ENCODE measurements at regions not wholly inside any gene's neighbourhood (a gene's known extent, or its start where the extent isn't known, plus 50 kb on each side); places are given as distances from the start of the nearest gene placed in this dataset.

DNA sequence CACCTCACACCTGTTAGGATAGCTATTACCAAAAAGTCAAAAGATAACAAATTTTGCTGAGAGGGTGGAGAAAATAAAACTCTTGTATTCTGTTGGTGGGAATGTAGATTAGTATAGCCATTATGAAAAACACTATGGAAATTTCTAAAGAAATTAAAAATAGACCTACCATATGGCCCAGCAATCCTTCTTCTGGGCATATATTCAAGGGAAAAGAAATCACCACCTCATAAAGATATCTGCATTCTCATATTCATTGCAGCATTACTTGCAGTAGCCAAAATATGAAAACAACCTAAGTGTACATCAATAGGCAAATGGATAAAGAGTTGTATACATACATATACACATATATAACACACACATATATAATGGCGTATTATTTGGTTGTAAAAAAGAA, 791.6 kb upstream of the RGS18 start (continued):
- TF ChIP-seq, protein P1, sequence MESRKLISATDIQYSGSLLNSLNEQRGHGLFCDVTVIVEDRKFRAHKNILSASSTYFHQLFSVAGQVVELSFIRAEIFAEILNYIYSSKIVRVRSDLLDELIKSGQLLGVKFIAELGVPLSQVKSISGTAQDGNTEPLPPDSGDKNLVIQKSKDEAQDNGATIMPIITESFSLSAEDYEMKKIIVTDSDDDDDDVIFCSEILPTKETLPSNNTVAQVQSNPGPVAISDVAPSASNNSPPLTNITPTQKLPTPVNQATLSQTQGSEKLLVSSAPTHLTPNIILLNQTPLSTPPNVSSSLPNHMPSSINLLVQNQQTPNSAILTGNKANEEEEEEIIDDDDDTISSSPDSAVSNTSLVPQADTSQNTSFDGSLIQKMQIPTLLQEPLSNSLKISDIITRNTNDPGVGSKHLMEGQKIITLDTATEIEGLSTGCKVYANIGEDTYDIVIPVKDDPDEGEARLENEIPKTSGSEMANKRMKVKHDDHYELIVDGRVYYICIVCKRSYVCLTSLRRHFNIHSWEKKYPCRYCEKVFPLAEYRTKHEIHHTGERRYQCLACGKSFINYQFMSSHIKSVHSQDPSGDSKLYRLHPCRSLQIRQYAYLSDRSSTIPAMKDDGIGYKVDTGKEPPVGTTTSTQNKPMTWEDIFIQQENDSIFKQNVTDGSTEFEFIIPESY (IDR thresholded peaks at IDR 0.05) = no peak
- TF ChIP-seq SRF (IDR thresholded peaks at IDR 0.05; ENCODE audit: low read depth in 2 of 2, low read length in 2 of 2) (no peak), EGR1 (IDR thresholded peaks at IDR 0.05; ENCODE audit: borderline replicate concordance in 1 of 2, low read depth in 2 of 2, low read length in 2 of 2) (no peak), RUNX3 (IDR thresholded peaks at IDR 0.05; ENCODE audit: low read length) (no peak), CREB1 (IDR thresholded peaks at IDR 0.05; ENCODE audit: low read depth) (no peak), RAD21 (IDR thresholded peaks at IDR 0.05; ENCODE audit: insufficient read depth, low read depth, low read length) (no peak)
- TF ChIP-seq, protein P2, sequence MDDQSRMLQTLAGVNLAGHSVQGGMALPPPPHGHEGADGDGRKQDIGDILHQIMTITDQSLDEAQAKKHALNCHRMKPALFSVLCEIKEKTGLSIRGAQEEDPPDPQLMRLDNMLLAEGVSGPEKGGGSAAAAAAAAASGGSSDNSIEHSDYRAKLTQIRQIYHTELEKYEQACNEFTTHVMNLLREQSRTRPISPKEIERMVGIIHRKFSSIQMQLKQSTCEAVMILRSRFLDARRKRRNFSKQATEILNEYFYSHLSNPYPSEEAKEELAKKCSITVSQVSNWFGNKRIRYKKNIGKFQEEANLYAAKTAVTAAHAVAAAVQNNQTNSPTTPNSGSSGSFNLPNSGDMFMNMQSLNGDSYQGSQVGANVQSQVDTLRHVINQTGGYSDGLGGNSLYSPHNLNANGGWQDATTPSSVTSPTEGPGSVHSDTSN (IDR thresholded peaks at IDR 0.05; ENCODE audit: insufficient replicate concordance, low read depth, low read length) = no peak

GRCh38 chr1:191368891-191369654, 789.2 kb upstream of the RGS18 start:
- no peak for DNase-seq (ENCODE audit: low read depth, low spot score)
- in situ Hi-C loops (cut with MboI) = no loop called here
- no peak for TF ChIP-seq MYC (IDR thresholded peaks at IDR 0.05; ENCODE audit: insufficient read depth, insufficient read length, insufficient replicate concordance, low read length, severe bottlenecking)
- TF ChIP-seq ESRRA (IDR thresholded peaks at IDR 0.05; ENCODE audit: low read length) = no peak
- TF ChIP-seq, protein P3, sequence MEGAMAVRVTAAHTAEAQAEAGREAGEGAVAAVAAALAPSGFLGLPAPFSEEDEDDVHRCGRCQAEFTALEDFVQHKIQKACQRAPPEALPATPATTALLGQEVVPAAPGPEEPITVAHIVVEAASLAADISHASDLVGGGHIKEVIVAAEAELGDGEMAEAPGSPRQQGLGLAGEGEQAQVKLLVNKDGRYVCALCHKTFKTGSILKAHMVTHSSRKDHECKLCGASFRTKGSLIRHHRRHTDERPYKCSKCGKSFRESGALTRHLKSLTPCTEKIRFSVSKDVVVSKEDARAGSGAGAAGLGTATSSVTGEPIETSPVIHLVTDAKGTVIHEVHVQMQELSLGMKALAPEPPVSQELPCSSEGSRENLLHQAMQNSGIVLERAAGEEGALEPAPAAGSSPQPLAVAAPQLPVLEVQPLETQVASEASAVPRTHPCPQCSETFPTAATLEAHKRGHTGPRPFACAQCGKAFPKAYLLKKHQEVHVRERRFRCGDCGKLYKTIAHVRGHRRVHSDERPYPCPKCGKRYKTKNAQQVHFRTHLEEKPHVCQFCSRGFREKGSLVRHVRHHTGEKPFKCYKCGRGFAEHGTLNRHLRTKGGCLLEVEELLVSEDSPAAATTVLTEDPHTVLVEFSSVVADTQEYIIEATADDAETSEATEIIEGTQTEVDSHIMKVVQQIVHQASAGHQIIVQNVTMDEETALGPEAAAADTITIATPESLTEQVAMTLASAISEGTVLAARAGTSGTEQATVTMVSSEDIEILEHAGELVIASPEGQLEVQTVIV (IDR thresholded peaks at IDR 0.05; ENCODE audit: borderline replicate concordance, partially characterized antibody) = no peak
- no peak for TF ChIP-seq TCF3 (IDR thresholded peaks at IDR 0.05; ENCODE audit: borderline replicate concordance, insufficient read depth, low read depth, low read length)
- TF ChIP-seq POLR2AphosphoS5 (IDR thresholded peaks at IDR 0.05; ENCODE audit: low read length) = no peak
- no peak for TF ChIP-seq ZZZ3 (IDR thresholded peaks at IDR 0.05; ENCODE audit: control insufficient read depth, insufficient read length, low read depth)
- no peak for FAIRE-seq
- intact Hi-C loops (cut with micrococcal nuclease; ENCODE audit: unreplicated experiment) = no loop called here
- Histone ChIP-seq H3K79me2 (ENCODE audit: control insufficient read depth, insufficient read depth, low read length) (no peaks in the 10 kb centered on the region), H3K4me2 (ENCODE audit: control insufficient read depth, insufficient read depth) (no peak overlapping the region), H3K4me3 (no peak overlapping the region), H3K36me3 (ENCODE audit: control insufficient read depth in 2 of 2, insufficient read depth in 2 of 2, low read length in 1 of 2) (no peaks in the 10 kb centered on the region), H4K20me1 (ENCODE audit: control insufficient read depth, insufficient read depth) (no peaks in the 10 kb centered on the region), H3K9me3 (replicated peaks; ENCODE audit: control insufficient read depth, insufficient read depth, low read length) (no peaks in the 10 kb centered on the region), H3K9ac (ENCODE audit: control insufficient read depth, insufficient read depth, low read length) (no peak overlapping the region), H3K4me1 (ENCODE audit: control insufficient read depth, insufficient read depth, low read length) (no peaks in the 10 kb centered on the region), H3K27me3 (replicated peaks in 1 of 2; ENCODE audit: control insufficient read depth in 2 of 2, insufficient read depth in 2 of 2, low read length in 1 of 2) (no peaks in the 10 kb centered on the region), H3K27ac (ENCODE audit: control insufficient read depth, insufficient read depth) (no peak overlapping the region), H2AFZ (ENCODE audit: control insufficient read depth, low read depth, low read length) (no peak overlapping the region)
- ChIA-PET POLR2A (no interaction called here), RAD21 (ENCODE audit: unreplicated experiment) (no interaction called here), SMC1A (ENCODE audit: uncharacterized antibody, unreplicated experiment) (no interaction called here), CTCF (interaction anchor here (0.6 kb wide), 1 partner anchor 9 kb away, joined by 3 read pairs; no protein-coding TSS in a partner anchor)
- no peak for ATAC-seq
- 27% methylated on average over 12 of the region's 12 CpGs for WGBS (ENCODE audit: insufficient coverage, insufficient replicate concordance, low lambda C conversion rate, missing lambda C conversion rate)
- BruUV-seq (replicated peaks) = no TSS peak

Data from GM12878 (cell line).